ENCODE measurements at regions not wholly inside any gene's neighbourhood (a gene's known extent, or its start where the extent isn't known, plus 50 kb on each side); places are given as distances from the start of the nearest gene placed in this dataset.

- no peak overlapping the region for H3K4me3 ChIP-seq (ENCODE audit: low read depth, low read length)
- TF ChIP-seq CTCF (IDR thresholded peaks at IDR 0.05; ENCODE audit: low read depth, low read length, missing control alignments) = no peak
- no peak for DNase-seq (ENCODE audit: low read depth)
These were observed 1102.4 kb upstream of the ZEB2 start for GRCh38 chr2:145622285-145622684.

DNA sequence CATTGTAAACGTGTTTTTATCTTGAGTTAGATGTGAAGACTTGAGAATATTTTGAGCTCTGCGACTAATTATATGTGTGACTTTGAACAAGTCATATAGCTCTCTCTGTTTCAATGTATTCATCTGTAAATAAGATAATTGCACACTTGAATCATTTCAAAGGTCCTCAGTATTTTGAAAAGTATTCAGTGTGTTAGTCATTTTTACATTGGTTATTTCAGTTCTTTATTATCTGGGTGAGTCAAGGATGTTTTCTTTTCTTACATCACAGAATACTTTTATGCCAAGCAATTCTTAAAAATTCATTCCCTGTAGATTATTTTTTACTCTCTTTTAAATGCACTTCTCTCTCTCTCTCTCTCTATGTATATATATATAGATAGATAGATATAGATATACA is 1098.0 kb upstream of the ZEB2 start:
- no peak for TF ChIP-seq CTCF (IDR thresholded peaks at IDR 0.05; ENCODE audit: low read depth, low read length, missing control alignments)
- no peak for DNase-seq (ENCODE audit: low read depth)
- H3K4me3 ChIP-seq (ENCODE audit: low read depth, low read length) = no peak overlapping the region

DNA sequence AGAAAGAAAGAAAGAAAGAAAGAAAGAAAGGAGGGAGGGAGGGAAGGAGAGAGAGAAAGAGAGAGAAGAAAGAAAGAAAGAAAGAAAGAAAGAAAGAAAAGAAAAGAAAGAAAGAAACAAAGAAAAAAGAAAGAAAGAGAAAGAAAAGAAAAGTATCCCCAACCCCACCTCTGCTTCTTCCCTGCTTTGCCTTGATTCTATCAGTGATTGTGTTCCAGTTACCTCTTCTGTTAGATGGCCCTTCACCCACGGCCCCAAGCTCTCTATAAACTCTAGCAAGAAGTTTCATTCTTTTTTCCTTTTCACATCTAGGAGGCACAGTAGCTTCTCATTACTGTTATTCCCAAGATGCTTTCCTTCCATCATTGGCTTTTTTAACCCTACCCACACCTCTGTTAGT is 1097.5 kb upstream of the ZEB2 start:
- no peak for TF ChIP-seq CTCF (IDR thresholded peaks at IDR 0.05; ENCODE audit: low read depth, low read length, missing control alignments)
- DNase-seq (ENCODE audit: low read depth) = no peak
- H3K4me3 ChIP-seq (ENCODE audit: low read depth, low read length) = no peak overlapping the region

GRCh38 chr2:145615626-145616025 is 1095.7 kb upstream of the ZEB2 start:
- no peak overlapping the region for H3K4me3 ChIP-seq (ENCODE audit: low read depth, low read length)
- DNase-seq (ENCODE audit: low read depth) = no peak
- TF ChIP-seq CTCF (IDR thresholded peaks at IDR 0.05; ENCODE audit: low read depth, low read length, missing control alignments) = no peak

GRCh38 chr2:145609951-145610350 is 1090.0 kb upstream of the ZEB2 start:
- H3K4me3 ChIP-seq (ENCODE audit: low read depth, low read length) = no peak overlapping the region
- DNase-seq (ENCODE audit: low read depth) = no peak
- TF ChIP-seq CTCF (IDR thresholded peaks at IDR 0.05; ENCODE audit: low read depth, low read length, missing control alignments) = no peak

GRCh38 chr2:145601361-145601925 is 1081.5 kb upstream of the ZEB2 start:
- no peak overlapping the region for H3K4me3 ChIP-seq (ENCODE audit: low read depth, low read length)
- TF ChIP-seq CTCF (IDR thresholded peaks at IDR 0.05; ENCODE audit: low read depth, low read length, missing control alignments) = no peak
- no peak for DNase-seq (ENCODE audit: low read depth)

DNA sequence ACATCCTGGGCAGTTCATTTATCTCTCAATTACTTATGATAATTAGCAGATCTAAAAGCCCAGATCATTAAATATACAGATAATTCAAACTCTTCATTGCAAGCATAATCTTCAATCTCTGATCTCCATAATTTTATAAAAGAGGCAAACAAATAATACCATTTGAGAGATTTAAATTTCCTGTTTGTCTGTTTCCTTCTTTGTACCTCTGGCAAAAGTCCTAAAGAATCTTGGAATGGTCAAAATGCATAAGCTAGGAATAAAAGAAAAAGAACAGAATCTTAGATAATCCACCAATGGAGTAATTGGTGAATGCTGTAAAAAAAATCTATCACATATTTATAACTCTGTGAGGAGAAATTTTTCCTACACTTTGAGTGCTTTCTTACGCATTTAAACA is 1080.9 kb upstream of the ZEB2 start:
- no peak for DNase-seq (ENCODE audit: low read depth)
- TF ChIP-seq CTCF (IDR thresholded peaks at IDR 0.05; ENCODE audit: low read depth, low read length, missing control alignments) = no peak

More for the DNA sequence above, 1080.9 kb upstream of the ZEB2 start:
- H3K4me3 ChIP-seq (ENCODE audit: low read depth, low read length) = no peak overlapping the region

Data from GM12864 (cell line).